RWPE2 (cell line): ENCODE measurements at regions not wholly inside any gene's neighbourhood (a gene's known extent, or its start where the extent isn't known, plus 50 kb on each side); places are given as distances from the start of the nearest gene placed in this dataset.

ENCODE experiments used
- ATAC-seq: fragments of 200-7000 bp; cut with Tn5 transposase; 3 replicates; pipeline ENCODE4 v1.9.1; 2021; ENCODE audit warnings: low read depth
- DNase-seq: peaks from one replicate; pipeline ENCODE4 v3.0.0-alpha.2; 2020; ENCODE audit warnings: low spot score
- H3K27ac ChIP-seq: fragments of 450-650 bp; 2 replicates; pipeline ENCODE4 v1.5.1; 2017; ENCODE audit warnings: mild to moderate bottlenecking; ENCODE audit not compliant: poor library complexity, severe bottlenecking
- H3K27me3 ChIP-seq: fragments of 250-450 bp; sonication (Bioruptor Pico); 2 replicates; pipeline ENCODE4 v1.5.1; 2021; ENCODE audit warnings: mild to moderate bottlenecking, moderate library complexity; ENCODE audit not compliant: insufficient read depth, poor library complexity, severe bottlenecking
- H3K36me3 ChIP-seq: fragments of 250-450 bp; sonication (Bioruptor Pico); 2 replicates; pipeline ENCODE4 v1.5.1; 2020; ENCODE audit warnings: low read depth, mild to moderate bottlenecking, moderate library complexity
- H3K4me1 ChIP-seq: fragments of 250-450 bp; sonication (Bioruptor Pico); 2 replicates; pipeline ENCODE4 v1.5.1; 2021; ENCODE audit warnings: mild to moderate bottlenecking, moderate library complexity; ENCODE audit not compliant: insufficient read depth, poor library complexity, severe bottlenecking
- H3K4me3 ChIP-seq: fragments of 250-450 bp; sonication (Bioruptor Pico); 2 replicates; pipeline ENCODE4 v1.5.1; 2021; ENCODE audit warnings: mild to moderate bottlenecking, moderate library complexity; ENCODE audit not compliant: severe bottlenecking
- H3K9me3 ChIP-seq: fragments of 250-450 bp; sonication (Bioruptor Pico); 2 replicates; pipeline ENCODE4 v1.5.1; 2021; ENCODE audit warnings: mild to moderate bottlenecking, moderate library complexity; ENCODE audit not compliant: severe bottlenecking
- CTCF ChIP-seq: fragments of 450-650 bp; IDR thresholded peaks from one replicate; pipeline ENCODE4 v1.5.1; 2017; ENCODE audit warnings: mild to moderate bottlenecking, moderate library complexity; ENCODE audit not compliant: poor library complexity, severe bottlenecking

DNA sequence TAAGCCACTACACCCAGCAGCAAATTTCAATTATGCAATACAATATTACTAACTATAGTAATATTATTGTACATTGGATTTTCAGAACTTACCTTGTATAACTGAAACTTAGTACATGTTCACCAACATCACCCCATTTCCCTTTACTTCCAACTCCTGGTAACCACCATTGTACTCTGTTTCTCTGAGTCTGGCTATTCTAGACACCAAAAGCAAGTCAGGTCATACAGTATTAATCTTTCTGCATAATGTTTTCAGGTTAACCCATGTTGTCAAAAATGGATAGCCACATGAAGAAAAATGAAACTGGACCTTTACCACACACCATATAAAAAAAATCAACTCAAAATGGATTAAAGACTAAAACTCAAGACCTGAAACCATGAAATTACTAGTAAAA lies 558.2 kb downstream of the MMUT start:
- DNase-seq (no peak), ATAC-seq (no peak)
- no peak for TF ChIP-seq CTCF
- Histone ChIP-seq H3K9me3 (no peaks in the 10 kb centered on the region), H3K27ac (no peak overlapping the region), H3K4me3 (no peak overlapping the region), H3K27me3 (no peaks in the 10 kb centered on the region), H3K4me1 (no peaks in the 10 kb centered on the region), H3K36me3 (no peaks in the 10 kb centered on the region)

DNA sequence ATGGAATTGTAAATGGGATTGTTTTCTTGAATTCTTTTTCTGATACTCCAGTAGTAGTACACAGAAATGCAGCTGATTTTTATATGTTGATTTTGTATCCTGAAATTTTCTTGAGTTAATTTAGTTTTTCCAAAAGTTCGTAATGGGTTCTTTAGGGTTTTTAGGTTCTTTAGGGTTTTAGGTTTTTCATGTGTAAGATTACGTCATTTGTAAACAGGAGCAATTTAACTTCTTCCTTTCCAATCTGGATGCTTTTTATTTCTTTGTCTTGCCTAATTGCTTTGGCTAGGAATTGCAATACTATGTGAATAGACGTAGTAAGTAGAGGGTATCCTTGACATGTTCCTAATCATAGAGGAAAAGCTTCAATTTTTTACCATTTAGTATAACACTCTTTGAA lies 568.6 kb downstream of the MMUT start:
- Histone ChIP-seq H3K4me3 (no peak overlapping the region), H3K4me1 (peaks cover 6% of the 10 kb centered on the region), H3K9me3 (peaks cover 4% of the 10 kb centered on the region), H3K27ac (no peak overlapping the region), H3K27me3 (no peaks in the 10 kb centered on the region), H3K36me3 (no peaks in the 10 kb centered on the region)
- ATAC-seq (no peak), DNase-seq (no peak)
- TF ChIP-seq CTCF, result no peak

DNA sequence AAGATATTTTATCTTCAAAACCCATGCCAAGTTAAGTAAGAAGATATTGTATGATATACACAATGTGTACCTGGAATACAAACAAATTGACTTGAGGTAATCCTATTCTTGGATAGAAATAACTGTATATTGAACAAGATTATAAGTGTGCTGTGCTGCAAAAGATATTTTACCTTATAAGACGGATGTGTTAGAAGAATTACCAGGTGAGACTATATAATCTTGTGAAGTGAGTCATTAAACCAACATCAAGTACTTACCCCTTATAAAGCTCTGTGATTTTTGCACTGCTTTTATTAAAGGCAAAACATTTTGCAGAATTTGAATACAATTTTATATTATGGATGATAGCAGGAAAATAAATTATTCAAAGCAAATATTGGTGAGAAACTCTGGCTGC lies 570.0 kb downstream of the MMUT start:
- H3K4me1 ChIP-seq, result peaks cover 6% of the 10 kb centered on the region
- no peak overlapping the region for H3K4me3 ChIP-seq
- H3K27ac ChIP-seq, result no peak overlapping the region
- no peak for TF ChIP-seq CTCF
- peaks cover 4% of the 10 kb centered on the region for H3K9me3 ChIP-seq
- DNase-seq (no peak), ATAC-seq (no peak)
- H3K27me3 ChIP-seq, result no peaks in the 10 kb centered on the region
- no peaks in the 10 kb centered on the region for H3K36me3 ChIP-seq

DNA sequence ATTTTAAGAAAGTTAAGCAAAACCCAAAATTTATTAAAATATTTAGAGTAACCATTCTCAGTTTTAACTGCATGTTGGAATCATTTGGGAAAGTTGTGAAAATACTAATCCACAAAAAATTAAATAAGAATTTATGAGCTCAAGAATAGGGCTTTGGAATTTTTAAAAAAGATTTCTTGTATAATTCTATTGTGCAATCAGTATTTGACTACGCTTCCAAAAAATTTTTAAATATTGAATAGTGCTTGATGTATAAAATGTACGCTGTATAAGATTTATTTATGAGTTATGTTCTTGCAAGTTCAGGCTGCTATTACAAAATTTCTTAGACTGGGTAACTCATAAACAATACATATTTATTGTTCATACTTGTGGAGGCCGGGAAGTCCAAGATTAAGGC lies 571.7 kb downstream of the MMUT start:
- ATAC-seq, result no peak
- TF ChIP-seq CTCF, result no peak
- H3K27me3 ChIP-seq, result no peaks in the 10 kb centered on the region
- H3K27ac ChIP-seq, result no peak overlapping the region
- DNase-seq, result no peak
- H3K4me1 ChIP-seq, result peaks cover 6% of the 10 kb centered on the region
- H3K9me3 ChIP-seq, result peaks cover 4% of the 10 kb centered on the region
- H3K36me3 ChIP-seq, result no peaks in the 10 kb centered on the region
- no peak overlapping the region for H3K4me3 ChIP-seq

DNA sequence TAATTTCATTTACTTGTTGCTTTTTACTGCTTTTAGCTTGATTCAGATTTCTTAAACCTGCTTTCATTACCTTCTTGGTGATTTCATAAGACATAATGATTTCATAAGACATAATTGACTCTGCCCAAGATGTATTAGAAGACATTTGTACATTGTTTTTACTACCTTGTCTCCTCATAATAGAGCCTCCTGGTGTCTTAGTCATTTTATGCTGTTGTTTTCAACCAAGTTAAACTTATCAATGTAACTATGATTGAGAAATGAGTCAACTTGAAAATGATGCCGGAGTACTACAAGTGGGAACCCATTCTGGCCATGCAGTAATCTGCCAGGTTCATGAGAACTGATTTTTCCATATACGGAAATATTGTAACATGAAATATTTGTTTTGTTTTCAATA lies 573.6 kb downstream of the MMUT start:
- H3K27me3 ChIP-seq, result no peaks in the 10 kb centered on the region
- H3K27ac ChIP-seq, result no peak overlapping the region
- DNase-seq (no peak), ATAC-seq (no peak)
- H3K4me3 ChIP-seq, result no peak overlapping the region
- no peaks in the 10 kb centered on the region for H3K36me3 ChIP-seq
- peaks cover 2% of the 10 kb centered on the region for H3K9me3 ChIP-seq
- TF ChIP-seq CTCF, result no peak
- peaks cover 6% of the 10 kb centered on the region for H3K4me1 ChIP-seq
